ENCODE measurements at regions not wholly inside any gene's neighbourhood (a gene's known extent, or its start where the extent isn't known, plus 50 kb on each side); places are given as distances from the start of the nearest gene placed in this dataset.

DNA sequence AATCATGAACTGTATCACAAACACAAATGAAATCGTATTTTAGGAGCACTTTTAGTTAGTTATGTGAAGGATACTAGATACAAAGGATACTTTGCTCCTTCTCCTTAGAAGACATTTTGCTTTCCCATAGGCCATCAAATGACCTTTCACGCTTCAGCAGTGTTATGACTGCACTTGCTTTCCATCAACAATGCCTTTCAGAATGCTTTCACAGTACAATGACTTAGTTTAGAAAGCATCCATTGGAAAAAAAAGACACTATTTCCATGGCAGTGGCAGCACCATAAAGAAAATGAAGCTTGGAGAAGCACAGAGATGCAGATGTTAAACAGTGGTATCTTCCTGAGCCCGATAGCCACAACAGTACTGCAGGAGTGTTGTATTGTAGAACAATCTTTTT, 203.9 kb downstream of the PCSK1 start:
- no peaks in the 10 kb centered on the region for H3K36me3 ChIP-seq (replicated peaks in 1 of 2; ENCODE audit: control insufficient read depth in 1 of 2, insufficient read depth in 2 of 2, low read length in 1 of 2)
- no peaks in the 10 kb centered on the region for H3K9me2 ChIP-seq
- peak overlapping the region; percentile 20; the same call in 1 of the 2 replicates for H2AFZ ChIP-seq (ENCODE audit: low read depth)
- H3K27me3 ChIP-seq (ENCODE audit: insufficient read depth): no peaks in the 10 kb centered on the region
- peaks cover 0 to 8% of the 10 kb centered on the region in 2 experiments; a peak in 1 of 4 replicates for H3K4me1 ChIP-seq (ENCODE audit: control insufficient read depth in 1 of 2, insufficient read depth in 2 of 2, low read depth in 1 of 2, low read length in 1 of 2)
- no peak overlapping the region for H3K27ac ChIP-seq (ENCODE audit: low read depth in 2 of 2, low read length in 1 of 2)
- H4K20me1 ChIP-seq (ENCODE audit: insufficient read depth): no peaks in the 10 kb centered on the region
- H3K9ac ChIP-seq: no peak overlapping the region
- no peak overlapping the region for H3K4me2 ChIP-seq
- peaks cover 20% of the 10 kb centered on the region for H3F3A ChIP-seq (replicated peaks; ENCODE audit: insufficient read depth)
- H3K9me3 ChIP-seq: no peaks in the 10 kb centered on the region
- ChIA-PET POLR2A (no interaction called here), CTCF (no interaction called here)
- whole genome bisulfite sequencing (ENCODE audit: low lambda C conversion rate): 82% methylated on average over 3 of the region's 3 CpGs
- no peak for DNase-seq
- TF ChIP-seq EZH2phosphoT487 (IDR thresholded peaks at IDR 0.05; ENCODE audit: borderline replicate concordance, low read depth) (no peak), GATA2 (CRISPR knock-in tag; IDR thresholded peaks at IDR 0.05) (no peak), TEAD4 (IDR thresholded peaks at IDR 0.05; ENCODE audit: borderline replicate concordance, insufficient read depth) (no peak), SMC3 (IDR thresholded peaks at IDR 0.05; ENCODE audit: low read depth, low read length) (no peak), RAD21 (IDR thresholded peaks at IDR 0.05; ENCODE audit: low read length) (no peak), RXRA (IDR thresholded peaks at IDR 0.05; ENCODE audit: borderline replicate concordance, low read depth) (no peak), MEF2A (IDR thresholded peaks at IDR 0.05; ENCODE audit: borderline replicate concordance, low read depth) (no peak), SIN3A (IDR thresholded peaks at IDR 0.05; ENCODE audit: borderline replicate concordance, low read depth, low read length) (no peak), FOXJ3 (CRISPR knock-in tag; IDR thresholded peaks at IDR 0.05) (no peak), FOSL2 (IDR thresholded peaks at IDR 0.05; ENCODE audit: borderline replicate concordance, low read depth) (no peak), YY1 (IDR thresholded peaks at IDR 0.05; ENCODE audit: low read depth) (no peak), FOXM1 (IDR thresholded peaks at IDR 0.05; ENCODE audit: low read depth) (no peak), POLR2AphosphoS5 (IDR thresholded peaks at IDR 0.05; ENCODE audit: low read depth, low read length) (no peak)
- TF ChIP-seq, protein P1, sequence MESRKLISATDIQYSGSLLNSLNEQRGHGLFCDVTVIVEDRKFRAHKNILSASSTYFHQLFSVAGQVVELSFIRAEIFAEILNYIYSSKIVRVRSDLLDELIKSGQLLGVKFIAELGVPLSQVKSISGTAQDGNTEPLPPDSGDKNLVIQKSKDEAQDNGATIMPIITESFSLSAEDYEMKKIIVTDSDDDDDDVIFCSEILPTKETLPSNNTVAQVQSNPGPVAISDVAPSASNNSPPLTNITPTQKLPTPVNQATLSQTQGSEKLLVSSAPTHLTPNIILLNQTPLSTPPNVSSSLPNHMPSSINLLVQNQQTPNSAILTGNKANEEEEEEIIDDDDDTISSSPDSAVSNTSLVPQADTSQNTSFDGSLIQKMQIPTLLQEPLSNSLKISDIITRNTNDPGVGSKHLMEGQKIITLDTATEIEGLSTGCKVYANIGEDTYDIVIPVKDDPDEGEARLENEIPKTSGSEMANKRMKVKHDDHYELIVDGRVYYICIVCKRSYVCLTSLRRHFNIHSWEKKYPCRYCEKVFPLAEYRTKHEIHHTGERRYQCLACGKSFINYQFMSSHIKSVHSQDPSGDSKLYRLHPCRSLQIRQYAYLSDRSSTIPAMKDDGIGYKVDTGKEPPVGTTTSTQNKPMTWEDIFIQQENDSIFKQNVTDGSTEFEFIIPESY (IDR thresholded peaks at IDR 0.05; ENCODE audit: borderline replicate concordance, low read depth): no peak
- TF ChIP-seq, protein P2, sequence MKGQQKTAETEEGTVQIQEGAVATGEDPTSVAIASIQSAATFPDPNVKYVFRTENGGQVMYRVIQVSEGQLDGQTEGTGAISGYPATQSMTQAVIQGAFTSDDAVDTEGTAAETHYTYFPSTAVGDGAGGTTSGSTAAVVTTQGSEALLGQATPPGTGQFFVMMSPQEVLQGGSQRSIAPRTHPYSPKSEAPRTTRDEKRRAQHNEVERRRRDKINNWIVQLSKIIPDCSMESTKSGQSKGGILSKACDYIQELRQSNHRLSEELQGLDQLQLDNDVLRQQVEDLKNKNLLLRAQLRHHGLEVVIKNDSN (IDR thresholded peaks at IDR 0.05; ENCODE audit: borderline replicate concordance, low read depth): no peak
- TF ChIP-seq, protein P3, sequence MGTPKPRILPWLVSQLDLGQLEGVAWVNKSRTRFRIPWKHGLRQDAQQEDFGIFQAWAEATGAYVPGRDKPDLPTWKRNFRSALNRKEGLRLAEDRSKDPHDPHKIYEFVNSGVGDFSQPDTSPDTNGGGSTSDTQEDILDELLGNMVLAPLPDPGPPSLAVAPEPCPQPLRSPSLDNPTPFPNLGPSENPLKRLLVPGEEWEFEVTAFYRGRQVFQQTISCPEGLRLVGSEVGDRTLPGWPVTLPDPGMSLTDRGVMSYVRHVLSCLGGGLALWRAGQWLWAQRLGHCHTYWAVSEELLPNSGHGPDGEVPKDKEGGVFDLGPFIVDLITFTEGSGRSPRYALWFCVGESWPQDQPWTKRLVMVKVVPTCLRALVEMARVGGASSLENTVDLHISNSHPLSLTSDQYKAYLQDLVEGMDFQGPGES (IDR thresholded peaks at IDR 0.05; ENCODE audit: low read depth, low read length): no peak
- TF ChIP-seq, protein P4, sequence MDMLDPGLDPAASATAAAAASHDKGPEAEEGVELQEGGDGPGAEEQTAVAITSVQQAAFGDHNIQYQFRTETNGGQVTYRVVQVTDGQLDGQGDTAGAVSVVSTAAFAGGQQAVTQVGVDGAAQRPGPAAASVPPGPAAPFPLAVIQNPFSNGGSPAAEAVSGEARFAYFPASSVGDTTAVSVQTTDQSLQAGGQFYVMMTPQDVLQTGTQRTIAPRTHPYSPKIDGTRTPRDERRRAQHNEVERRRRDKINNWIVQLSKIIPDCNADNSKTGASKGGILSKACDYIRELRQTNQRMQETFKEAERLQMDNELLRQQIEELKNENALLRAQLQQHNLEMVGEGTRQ (IDR thresholded peaks at IDR 0.05; ENCODE audit: borderline replicate concordance, low read depth, low read length): no peak
- TF ChIP-seq, protein P5, sequence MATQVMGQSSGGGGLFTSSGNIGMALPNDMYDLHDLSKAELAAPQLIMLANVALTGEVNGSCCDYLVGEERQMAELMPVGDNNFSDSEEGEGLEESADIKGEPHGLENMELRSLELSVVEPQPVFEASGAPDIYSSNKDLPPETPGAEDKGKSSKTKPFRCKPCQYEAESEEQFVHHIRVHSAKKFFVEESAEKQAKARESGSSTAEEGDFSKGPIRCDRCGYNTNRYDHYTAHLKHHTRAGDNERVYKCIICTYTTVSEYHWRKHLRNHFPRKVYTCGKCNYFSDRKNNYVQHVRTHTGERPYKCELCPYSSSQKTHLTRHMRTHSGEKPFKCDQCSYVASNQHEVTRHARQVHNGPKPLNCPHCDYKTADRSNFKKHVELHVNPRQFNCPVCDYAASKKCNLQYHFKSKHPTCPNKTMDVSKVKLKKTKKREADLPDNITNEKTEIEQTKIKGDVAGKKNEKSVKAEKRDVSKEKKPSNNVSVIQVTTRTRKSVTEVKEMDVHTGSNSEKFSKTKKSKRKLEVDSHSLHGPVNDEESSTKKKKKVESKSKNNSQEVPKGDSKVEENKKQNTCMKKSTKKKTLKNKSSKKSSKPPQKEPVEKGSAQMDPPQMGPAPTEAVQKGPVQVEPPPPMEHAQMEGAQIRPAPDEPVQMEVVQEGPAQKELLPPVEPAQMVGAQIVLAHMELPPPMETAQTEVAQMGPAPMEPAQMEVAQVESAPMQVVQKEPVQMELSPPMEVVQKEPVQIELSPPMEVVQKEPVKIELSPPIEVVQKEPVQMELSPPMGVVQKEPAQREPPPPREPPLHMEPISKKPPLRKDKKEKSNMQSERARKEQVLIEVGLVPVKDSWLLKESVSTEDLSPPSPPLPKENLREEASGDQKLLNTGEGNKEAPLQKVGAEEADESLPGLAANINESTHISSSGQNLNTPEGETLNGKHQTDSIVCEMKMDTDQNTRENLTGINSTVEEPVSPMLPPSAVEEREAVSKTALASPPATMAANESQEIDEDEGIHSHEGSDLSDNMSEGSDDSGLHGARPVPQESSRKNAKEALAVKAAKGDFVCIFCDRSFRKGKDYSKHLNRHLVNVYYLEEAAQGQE (IDR thresholded peaks at IDR 0.05; ENCODE audit: low read depth, low read length): no peak
- no peak overlapping the region for H3K4me3 ChIP-seq (ENCODE audit: low read depth in 2 of 2, low read length in 1 of 2)
- no peaks in the 10 kb centered on the region for H3K79me2 ChIP-seq (ENCODE audit: insufficient read depth)

Data from SK-N-SH (cell line).